ENCODE measurements at regions not wholly inside any gene's neighbourhood (a gene's known extent, or its start where the extent isn't known, plus 50 kb on each side); places are given as distances from the start of the nearest gene placed in this dataset.

- ChIA-PET POLR2A (ENCODE audit: unreplicated experiment) (no interaction called here), CTCF (no interaction called here)
- Histone ChIP-seq H2AFZ (replicated peaks; ENCODE audit: low read length, poor library complexity) (no peak overlapping the region), H3K27me3 (ENCODE audit: control insufficient read depth, insufficient read depth, low read length) (peaks cover 39% of the 10 kb centered on the region), H4K8ac (ENCODE audit: low read depth in 2 of 2, low read length in 2 of 2) (no peak overlapping the region), H3K4me3 (ENCODE audit: insufficient read depth, low read depth, low read length) (no peak overlapping the region), H3K9ac (ENCODE audit: low read depth, low read length) (no peak overlapping the region), H2BK20ac (ENCODE audit: low read depth, low read length) (no peak overlapping the region), H3K9me1 (ENCODE audit: insufficient read depth, low read length) (no peaks in the 10 kb centered on the region; the same call in 1 of the 2 replicates), H4K20me1 (ENCODE audit: insufficient read depth, low read length) (no peaks in the 10 kb centered on the region), H3K27ac (ENCODE audit: insufficient read depth, low read length) (no peak overlapping the region), H2BK5ac (ENCODE audit: low read depth, low read length, poor library complexity, severe bottlenecking) (no peak overlapping the region), H4K91ac (ENCODE audit: insufficient read depth, low read depth, low read length) (no peak overlapping the region), H3K56ac (ENCODE audit: extremely low read depth, insufficient read depth, low read length) (no peak overlapping the region), H4K5ac (ENCODE audit: low read depth, low read length) (no peak overlapping the region), H3K14ac (replicated peaks; ENCODE audit: low read depth, low read length) (no peak overlapping the region), H2BK15ac (ENCODE audit: low read depth, low read length) (no peak overlapping the region), H3K4ac (ENCODE audit: low read depth, low read length) (no peak overlapping the region), H3K4me2 (ENCODE audit: low read depth, low read length) (no peak overlapping the region), H3K23ac (ENCODE audit: low read depth, low read length) (no peak overlapping the region), H3K18ac (ENCODE audit: low read depth, low read length) (no peak overlapping the region), H2BK120ac (ENCODE audit: low read depth, low read length) (no peak overlapping the region), H3K9me3 (ENCODE audit: control insufficient read depth, insufficient read depth, low read length) (no peaks in the 10 kb centered on the region), H2AK5ac (ENCODE audit: low read depth, low read length) (no peak overlapping the region), H3K36me3 (ENCODE audit: control insufficient read depth, insufficient read depth, low read length) (no peaks in the 10 kb centered on the region), H3K4me1 (ENCODE audit: control insufficient read depth, insufficient read depth, low read length) (no peaks in the 10 kb centered on the region), H2AK9ac (replicated peaks; ENCODE audit: low read depth, low read length, poor library complexity) (no peak overlapping the region), H3K79me1 (ENCODE audit: low read depth in 1 of 2, low read length in 2 of 2) (no peaks in the 10 kb centered on the region)
- in situ Hi-C loops (cut with MboI; ENCODE audit: low sequenced_read_pairs) = no loop called here
- dilution Hi-C loops (cut with HindIII; ENCODE audit: low sequenced_read_pairs, unreplicated experiment) = no loop called here
- no peak for TF ChIP-seq CTCF (conservative IDR thresholded peaks at IDR 0.05; ENCODE audit: low read depth, low read length)
- no peak for TF ChIP-seq MAZ (IDR thresholded peaks at IDR 0.05; ENCODE audit: borderline replicate concordance, low read depth, low read length)
- TF ChIP-seq CEBPB (IDR thresholded peaks at IDR 0.05; ENCODE audit: low read depth, low read length) = no peak
- TF ChIP-seq NFE2L2 (IDR thresholded peaks at IDR 0.05; ENCODE audit: low read depth, low read length) = no peak
- no peak for TF ChIP-seq RFX5 (IDR thresholded peaks at IDR 0.05; ENCODE audit: low read depth, low read length)
- no peak for TF ChIP-seq MXI1 (IDR thresholded peaks at IDR 0.05; ENCODE audit: borderline replicate concordance, low read depth, low read length)
- no peak for TF ChIP-seq RCOR1 (IDR thresholded peaks at IDR 0.05; ENCODE audit: insufficient replicate concordance, low read length)
- no peak for TF ChIP-seq FOS (IDR thresholded peaks at IDR 0.05; ENCODE audit: low read depth, low read length)
- no peak for TF ChIP-seq POLR2A (IDR thresholded peaks at IDR 0.05; ENCODE audit: low read depth, low read length)
- no TSS peak for BruUV-seq (replicated peaks)
- DNase-seq (no peak), ATAC-seq (ENCODE audit: low read depth) (no peak)
- WGBS, 2 experiments (ENCODE audit: extremely low coverage in 2 of 2, insufficient read length in 1 of 2) = 66% methylated on average over 4 of the region's 13 CpGs; no CpG with 5 or more reads in 1 of the 2 experiments
- intact Hi-C loops (cut with micrococcal nuclease) = no loop called here
Observed at GRCh38 chr5:171702135-171702770, 83.4 kb upstream of the SMIM23 start.
